HG03575 (cell line): ENCODE measurements at regions not wholly inside any gene's neighbourhood (a gene's known extent, or its start where the extent isn't known, plus 50 kb on each side); places are given as distances from the start of the nearest gene placed in this dataset.

Source experiments
- ATAC-seq: cut with Tn5 transposase; IDR thresholded peaks from one replicate; pipeline ENCODE4 v1.9.1; 2021; ENCODE audit not compliant: unreplicated experiment, insufficient number of reproducible peaks, low FRiP score; ENCODE audit errors: extremely low read depth

GRCh38 chr22:49272546-49273125, 555.0 kb downstream of the BRD1 start:
- no peak for ATAC-seq

- ATAC-seq, result no peak
Observed at GRCh38 chr22:49271831-49272230, 555.8 kb downstream of the BRD1 start.

GRCh38 chr22:49271369-49271727, 556.3 kb downstream of the BRD1 start:
- ATAC-seq, result no peak

GRCh38 chr22:49270595-49271368, 556.9 kb downstream of the BRD1 start:
- no peak for ATAC-seq

GRCh38 chr22:49269928-49270327, 557.7 kb downstream of the BRD1 start:
- ATAC-seq, result no peak

GRCh38 chr22:49269371-49269770, 558.3 kb downstream of the BRD1 start:
- ATAC-seq, result no peak

GRCh38 chr22:49268924-49269323, 558.7 kb downstream of the BRD1 start:
- ATAC-seq, result no peak

- no peak for ATAC-seq
Observed at GRCh38 chr22:49267996-49268395, 559.7 kb downstream of the BRD1 start.

- no peak for ATAC-seq
Observed at GRCh38 chr22:49266561-49267519, 560.8 kb downstream of the BRD1 start.

GRCh38 chr22:49264696-49265095, 563.0 kb downstream of the BRD1 start:
- no peak for ATAC-seq

- ATAC-seq, result no peak
Observed at GRCh38 chr22:49263101-49263500, 564.6 kb downstream of the BRD1 start.

GRCh38 chr22:49262167-49262566, 565.5 kb downstream of the BRD1 start:
- ATAC-seq, result no peak

- no peak for ATAC-seq
Observed at GRCh38 chr22:49261616-49262015, 566.1 kb downstream of the BRD1 start.

GRCh38 chr22:49260681-49261580, 566.7 kb downstream of the BRD1 start:
- no peak for ATAC-seq

- ATAC-seq, result no peak
Observed at GRCh38 chr22:49259839-49260615, 567.6 kb downstream of the BRD1 start.

GRCh38 chr22:49258107-49259010, 569.3 kb downstream of the BRD1 start:
- ATAC-seq, result no peak

GRCh38 chr22:49257551-49257961, 570.1 kb downstream of the BRD1 start:
- no peak for ATAC-seq
